A673 (cell line): ENCODE measurements at regions not wholly inside any gene's neighbourhood (a gene's known extent, or its start where the extent isn't known, plus 50 kb on each side); places are given as distances from the start of the nearest gene placed in this dataset.

Source experiments
- BruUV-seq: library from RNA; stranded (reverse); fragments of 400-500 nt; replicated peaks from 2 replicates; lab custom pipeline; 2021; lab: Mats Ljungman, UMichigan
- CTCF ChIA-PET: fragments of 300-600 bp; sonication (Branson Sonifier 250); formaldehyde crosslinking; loops from one replicate; lab custom pipeline; 2022; ENCODE audit warnings: antibody characterized with exemption; lab: Charles Lee
- POLR2A ChIA-PET: fragments of 300-600 bp; sonication (Branson Sonifier 250); formaldehyde crosslinking; loops from one replicate; lab custom pipeline; 2022; ENCODE audit warnings: antibody characterized with exemption; ENCODE audit not compliant: low non-redundant PET; lab: Charles Lee
- DNase-seq: peaks from one replicate; pipeline ENCODE4 v3.0.0-alpha.2; 2015; ENCODE audit warnings: low spot score
- H3K27ac ChIP-seq: fragments of 200-600 bp; sonication (generic); 2 replicates; pipeline ENCODE4 v1.5.1; 2016; ENCODE audit warnings: mixed run types, low read depth, mild to moderate bottlenecking, mixed read lengths, antibody characterized with exemption, low read length; ENCODE audit not compliant: poor library complexity, severe bottlenecking
- H3K27me3 ChIP-seq: fragments of 200-600 bp; sonication (generic); replicated peaks from 2 replicates; pipeline ENCODE4 v1.6.1; 2017; ENCODE audit warnings: mixed run types, low read depth, mild to moderate bottlenecking, mixed read lengths, antibody characterized with exemption, low read length; ENCODE audit not compliant: insufficient read depth, poor library complexity
- H3K36me3 ChIP-seq: fragments of 200-600 bp; sonication (generic); 2 replicates; pipeline ENCODE4 v1.6.1; 2016; ENCODE audit warnings: mixed run types, mild to moderate bottlenecking, mixed read lengths, antibody characterized with exemption, low read length; ENCODE audit not compliant: insufficient read depth, poor library complexity, severe bottlenecking
- H3K4me1 ChIP-seq: fragments of 200-600 bp; sonication (generic); 2 replicates; pipeline ENCODE4 v1.6.1; 2017; ENCODE audit warnings: mixed run types, mild to moderate bottlenecking, mixed read lengths, antibody characterized with exemption, low read length; ENCODE audit not compliant: insufficient read depth, poor library complexity, severe bottlenecking
- H3K4me3 ChIP-seq: fragments of 200-600 bp; sonication (generic); 2 replicates; pipeline ENCODE4 v1.5.1; 2016; ENCODE audit warnings: low read depth, mixed run types, mild to moderate bottlenecking, mixed read lengths, low read length; ENCODE audit not compliant: poor library complexity, severe bottlenecking
- H3K9me3 ChIP-seq: fragments of 200-600 bp; sonication (generic); 2 replicates; pipeline ENCODE4 v1.6.1; 2016; ENCODE audit warnings: mixed run types, low read depth, mild to moderate bottlenecking, mixed read lengths, antibody characterized with exemption, low read length; ENCODE audit not compliant: poor library complexity, severe bottlenecking
- EZH2 ChIP-seq: fragments of 200-600 bp; sonication (generic); IDR thresholded peaks from 2 replicates; pipeline ENCODE4 v1.6.1; 2017; ENCODE audit warnings: borderline replicate concordance, low read depth, mild to moderate bottlenecking, mixed read lengths, antibody characterized with exemption, low read length; ENCODE audit not compliant: poor library complexity, severe bottlenecking
- intact Hi-C: fragments of 100-400 bp; cut with micrococcal nuclease; formaldehyde crosslinking; loops from one replicate; pipeline ENCODE4 v1.10.0; 2022; ENCODE audit not compliant: unreplicated experiment
- TF ChIP-seq, protein P1 (sequence below): fragments of 300-800, 200-600 bp; sonication (generic); conservative IDR thresholded peaks from 2 replicates; pipeline ENCODE4 v1.5.1; 2017; ENCODE audit warnings: low read depth, mild to moderate bottlenecking, antibody characterized with exemption, low read length, moderate library complexity, mixed read lengths

DNA sequence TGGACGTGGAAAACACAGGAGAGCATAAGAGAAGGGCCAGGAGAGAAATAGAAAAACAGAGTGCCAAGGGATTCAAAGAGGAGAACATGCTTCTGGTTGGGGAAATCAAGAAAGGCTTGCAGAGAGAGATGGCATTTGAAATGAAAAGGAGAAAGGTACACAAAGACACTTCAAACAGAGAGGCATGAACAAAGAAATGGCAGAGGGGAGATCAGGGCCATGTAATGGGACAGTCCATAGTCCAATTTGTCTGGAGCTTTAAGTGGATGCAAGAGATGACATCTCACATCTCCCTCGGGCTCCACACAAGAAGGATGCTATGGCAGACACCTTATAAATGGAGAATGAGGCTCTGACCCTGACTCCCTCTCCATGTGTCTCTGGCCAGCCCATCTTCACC lies 331.1 kb downstream of the MLLT3 start:
- no peak overlapping the region for H3K4me3 ChIP-seq
- ChIA-PET POLR2A (no interaction called here), CTCF (no interaction called here)
- no peaks in the 10 kb centered on the region for H3K36me3 ChIP-seq
- no peak overlapping the region for H3K27ac ChIP-seq
- H3K9me3 ChIP-seq = no peaks in the 10 kb centered on the region
- H3K27me3 ChIP-seq = no peaks in the 10 kb centered on the region
- intact Hi-C loops = no loop called here
- no peak for TF ChIP-seq EZH2
- TF ChIP-seq, protein P1, sequence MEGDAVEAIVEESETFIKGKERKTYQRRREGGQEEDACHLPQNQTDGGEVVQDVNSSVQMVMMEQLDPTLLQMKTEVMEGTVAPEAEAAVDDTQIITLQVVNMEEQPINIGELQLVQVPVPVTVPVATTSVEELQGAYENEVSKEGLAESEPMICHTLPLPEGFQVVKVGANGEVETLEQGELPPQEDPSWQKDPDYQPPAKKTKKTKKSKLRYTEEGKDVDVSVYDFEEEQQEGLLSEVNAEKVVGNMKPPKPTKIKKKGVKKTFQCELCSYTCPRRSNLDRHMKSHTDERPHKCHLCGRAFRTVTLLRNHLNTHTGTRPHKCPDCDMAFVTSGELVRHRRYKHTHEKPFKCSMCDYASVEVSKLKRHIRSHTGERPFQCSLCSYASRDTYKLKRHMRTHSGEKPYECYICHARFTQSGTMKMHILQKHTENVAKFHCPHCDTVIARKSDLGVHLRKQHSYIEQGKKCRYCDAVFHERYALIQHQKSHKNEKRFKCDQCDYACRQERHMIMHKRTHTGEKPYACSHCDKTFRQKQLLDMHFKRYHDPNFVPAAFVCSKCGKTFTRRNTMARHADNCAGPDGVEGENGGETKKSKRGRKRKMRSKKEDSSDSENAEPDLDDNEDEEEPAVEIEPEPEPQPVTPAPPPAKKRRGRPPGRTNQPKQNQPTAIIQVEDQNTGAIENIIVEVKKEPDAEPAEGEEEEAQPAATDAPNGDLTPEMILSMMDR = no peak
- H3K4me1 ChIP-seq = no peaks in the 10 kb centered on the region
- no TSS peak for BruUV-seq
- DNase-seq = no peak

DNA sequence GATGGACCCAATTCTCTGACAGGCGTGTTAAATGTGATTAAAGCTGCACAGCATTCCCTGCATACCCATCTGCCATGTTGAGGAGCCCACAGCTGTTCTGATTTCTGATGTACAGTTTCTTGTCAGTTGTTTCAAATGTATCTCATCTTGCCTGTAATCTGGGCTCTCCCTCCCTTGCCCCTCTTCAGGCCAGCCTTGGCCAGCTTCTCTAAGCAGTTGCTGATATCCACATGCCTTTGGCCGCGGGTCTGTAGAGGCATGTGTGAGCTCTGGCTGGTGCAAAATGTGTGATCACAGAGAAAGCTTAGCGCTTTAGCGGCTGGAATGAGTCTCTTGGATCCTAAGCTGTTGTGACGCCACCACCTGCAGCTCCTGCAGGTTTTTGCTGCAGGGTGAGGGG lies 332.0 kb downstream of the MLLT3 start:
- intact Hi-C loops = no loop called here
- Histone ChIP-seq H3K27ac (no peak overlapping the region), H3K36me3 (no peaks in the 10 kb centered on the region), H3K27me3 (no peaks in the 10 kb centered on the region), H3K4me1 (no peaks in the 10 kb centered on the region), H3K4me3 (no peak overlapping the region), H3K9me3 (no peaks in the 10 kb centered on the region)
- ChIA-PET POLR2A (no interaction called here), CTCF (no interaction called here)
- BruUV-seq = no TSS peak
- no peak for DNase-seq
- TF ChIP-seq, protein P1 = no peak
- no peak for TF ChIP-seq EZH2

DNA sequence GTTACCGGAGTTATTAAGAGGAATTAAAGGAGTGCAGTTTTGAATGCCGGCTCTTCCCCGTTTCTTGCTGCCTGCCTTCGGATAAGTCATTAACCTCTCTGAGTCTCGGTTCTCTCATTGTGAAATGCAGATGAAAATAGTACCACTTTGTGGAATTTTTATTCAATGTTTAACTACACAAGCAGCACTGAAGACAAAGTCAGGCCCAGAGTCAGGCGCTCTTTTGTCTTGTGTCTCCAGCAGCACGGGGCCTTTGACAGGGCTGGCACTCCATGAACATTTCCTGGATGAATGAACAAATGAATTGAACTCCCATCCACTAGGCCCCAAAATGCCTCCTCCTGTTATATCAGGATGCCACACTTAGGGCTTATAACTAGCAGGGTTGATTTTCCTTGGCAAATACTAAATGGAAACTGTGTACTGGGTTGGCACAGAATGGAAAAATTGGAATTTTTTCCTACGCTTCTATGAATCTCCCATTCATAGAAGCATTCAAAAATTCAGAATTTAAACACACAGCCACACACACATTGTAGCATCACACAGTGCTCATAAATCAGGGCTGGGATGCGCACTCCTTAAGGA lies 332.8 kb downstream of the MLLT3 start:
- no peak for TF ChIP-seq EZH2
- TF ChIP-seq, protein P1 = no peak
- ChIA-PET POLR2A (no interaction called here), CTCF (no interaction called here)
- no peaks in the 10 kb centered on the region for H3K36me3 ChIP-seq
- no peak overlapping the region for H3K4me3 ChIP-seq
- no peak overlapping the region for H3K27ac ChIP-seq
- no peaks in the 10 kb centered on the region for H3K27me3 ChIP-seq
- no peaks in the 10 kb centered on the region for H3K9me3 ChIP-seq
- DNase-seq = no peak
- intact Hi-C loops = no loop called here
- BruUV-seq = no TSS peak
- no peaks in the 10 kb centered on the region for H3K4me1 ChIP-seq
